Fibroblast of villous mesenchyme (primary cell): ENCODE measurements at regions not wholly inside any gene's neighbourhood (a gene's known extent, or its start where the extent isn't known, plus 50 kb on each side); places are given as distances from the start of the nearest gene placed in this dataset.

ENCODE experiments used
- DNase-seq: peaks from one replicate; pipeline ENCODE4 v3.0.0-alpha.2; 2010; ENCODE audit warnings: low read depth
- H3K4me3 ChIP-seq: 2 replicates; pipeline ENCODE4 v1.5.1; 2011; ENCODE audit warnings: low read depth, mild to moderate bottlenecking, low read length
- CTCF ChIP-seq: IDR thresholded peaks from 2 replicates; pipeline ENCODE4 v1.5.1; 2012; ENCODE audit warnings: low read depth, mild to moderate bottlenecking, low read length; ENCODE audit not compliant: insufficient read depth

GRCh38 chr11:45455536-45455935 is 169.4 kb upstream of the SYT13 start:
- DNase-seq: no peak
- H3K4me3 ChIP-seq: no peak overlapping the region
- TF ChIP-seq CTCF: no peak

- no peak for TF ChIP-seq CTCF
These were observed 168.8 kb upstream of the SYT13 start for GRCh38 chr11:45454917-45455401.

GRCh38 chr11:45453721-45454120 is 167.6 kb upstream of the SYT13 start:
- no peak for TF ChIP-seq CTCF
- H3K4me3 ChIP-seq: no peak overlapping the region
- no peak for DNase-seq

More at GRCh38 chr11:45454917-45455401, 168.8 kb upstream of the SYT13 start:
- no peak overlapping the region for H3K4me3 ChIP-seq
- no peak for DNase-seq

- no peak for TF ChIP-seq CTCF
- no peak for DNase-seq
- H3K4me3 ChIP-seq: no peak overlapping the region
These were observed 165.8 kb upstream of the SYT13 start for GRCh38 chr11:45451766-45452440.

GRCh38 chr11:45450189-45450588 is 164.0 kb upstream of the SYT13 start:
- no peak for TF ChIP-seq CTCF
- DNase-seq: no peak

GRCh38 chr11:45449036-45449601 is 163.0 kb upstream of the SYT13 start:
- no peak overlapping the region for H3K4me3 ChIP-seq
- TF ChIP-seq CTCF: no peak
- DNase-seq: no peak

More at GRCh38 chr11:45450189-45450588, 164.0 kb upstream of the SYT13 start:
- H3K4me3 ChIP-seq: no peak overlapping the region

GRCh38 chr11:45448561-45448960 is 162.4 kb upstream of the SYT13 start:
- H3K4me3 ChIP-seq: no peak overlapping the region
- no peak for TF ChIP-seq CTCF
- no peak for DNase-seq
